ENCODE measurements at regions not wholly inside any gene's neighbourhood (a gene's known extent, or its start where the extent isn't known, plus 50 kb on each side); places are given as distances from the start of the nearest gene placed in this dataset.

DNA sequence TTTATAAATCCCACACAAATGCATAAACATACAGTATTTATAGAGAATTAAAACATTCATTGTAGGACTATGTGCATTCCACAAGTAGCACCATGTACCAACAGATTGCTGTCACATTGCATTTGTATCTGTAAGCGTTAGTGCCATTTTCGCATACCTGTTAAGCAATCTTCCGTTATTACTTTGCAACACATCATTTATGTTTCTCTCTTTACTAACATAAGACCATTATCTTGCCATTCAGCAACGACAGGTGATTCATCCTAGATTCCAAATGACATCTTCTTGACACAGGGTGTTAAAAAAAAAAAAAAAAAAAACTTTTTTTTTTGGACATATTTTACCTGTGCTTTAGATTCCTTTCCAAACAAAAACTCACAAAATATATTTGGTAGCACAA, 511.8 kb downstream of the ELAVL2 start:
- Histone ChIP-seq H3K79me2 (ENCODE audit: low read depth) (no peaks in the 10 kb centered on the region), H3K4me1 (no peaks in the 10 kb centered on the region), H3K9me3 (ENCODE audit: low read depth) (no peaks in the 10 kb centered on the region), H4K20me1 (ENCODE audit: low read depth) (no peaks in the 10 kb centered on the region), H3K27ac (no peak overlapping the region), H3K36me3 (no peaks in the 10 kb centered on the region), H3K27me3 (no peaks in the 10 kb centered on the region), H3F3A (ENCODE audit: low read depth) (no peaks in the 10 kb centered on the region), H3K9ac (no peak overlapping the region), H3K4me2 (no peak overlapping the region), H3K4me3 (no peak overlapping the region), H2AFZ (replicated peaks) (no peak overlapping the region)
- no peaks in the 10 kb centered on the region for H3K4me1 Mint-ChIP-seq
- H3K36me3 Mint-ChIP-seq: no peaks in the 10 kb centered on the region
- no peaks in the 10 kb centered on the region for H3K9me3 Mint-ChIP-seq
- H3K4me3 Mint-ChIP-seq: no peak overlapping the region
- DNase-seq (ENCODE audit: low spot score): no peak
- no peak overlapping the region for H3K27ac Mint-ChIP-seq
- TF ChIP-seq EZH2 (IDR thresholded peaks at IDR 0.05) (no peak), CTCF (IDR thresholded peaks at IDR 0.05) (no peak), EZH2phosphoT487 (IDR thresholded peaks at IDR 0.05) (no peak)
- no peaks in the 10 kb centered on the region for H3K27me3 Mint-ChIP-seq (ENCODE audit: insufficient read depth, low read depth)

DNA sequence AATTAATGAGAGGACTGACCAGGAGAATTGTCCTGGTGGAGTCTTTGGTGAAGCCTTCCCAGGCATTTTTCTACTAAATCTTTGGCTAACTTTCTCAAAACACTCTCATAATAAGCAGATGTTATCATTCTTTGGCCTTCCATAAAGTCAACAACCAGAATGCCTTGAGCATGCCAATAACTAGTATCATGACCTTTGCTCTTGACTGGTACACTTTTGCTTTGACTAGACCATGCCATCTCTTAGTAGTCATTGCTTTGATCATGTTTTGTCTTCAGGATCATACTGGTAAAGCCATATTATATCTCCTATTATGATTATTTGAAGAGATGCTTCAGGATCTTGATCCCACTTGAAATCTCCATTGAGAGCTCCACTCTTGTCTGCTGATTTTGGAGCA, 506.9 kb downstream of the ELAVL2 start:
- Histone ChIP-seq H3K9me3 (ENCODE audit: low read depth) (no peaks in the 10 kb centered on the region), H3K27ac (no peak overlapping the region), H3K4me1 (no peaks in the 10 kb centered on the region), H3K36me3 (no peaks in the 10 kb centered on the region), H3K79me2 (ENCODE audit: low read depth) (no peaks in the 10 kb centered on the region), H4K20me1 (ENCODE audit: low read depth) (no peaks in the 10 kb centered on the region), H3F3A (ENCODE audit: low read depth) (no peaks in the 10 kb centered on the region), H2AFZ (replicated peaks) (no peak overlapping the region), H3K4me3 (no peak overlapping the region), H3K27me3 (no peaks in the 10 kb centered on the region), H3K9ac (no peak overlapping the region), H3K4me2 (no peak overlapping the region)
- DNase-seq (ENCODE audit: low spot score): no peak
- no peak overlapping the region for H3K27ac Mint-ChIP-seq
- TF ChIP-seq EZH2phosphoT487 (IDR thresholded peaks at IDR 0.05): no peak
- TF ChIP-seq EZH2 (IDR thresholded peaks at IDR 0.05): no peak
- no peak for TF ChIP-seq CTCF (IDR thresholded peaks at IDR 0.05)
- H3K9me3 Mint-ChIP-seq: no peaks in the 10 kb centered on the region
- H3K27me3 Mint-ChIP-seq (ENCODE audit: insufficient read depth, low read depth): no peaks in the 10 kb centered on the region
- no peaks in the 10 kb centered on the region for H3K36me3 Mint-ChIP-seq
- no peaks in the 10 kb centered on the region for H3K4me1 Mint-ChIP-seq
- no peak overlapping the region for H3K4me3 Mint-ChIP-seq

GRCh38 chr9:23321049-23321448, 505.0 kb downstream of the ELAVL2 start:
- DNase-seq (ENCODE audit: low spot score): no peak
- Histone ChIP-seq H4K20me1 (ENCODE audit: low read depth) (no peaks in the 10 kb centered on the region), H3K36me3 (no peaks in the 10 kb centered on the region), H2AFZ (replicated peaks) (no peak overlapping the region), H3K4me3 (no peak overlapping the region), H3K9me3 (ENCODE audit: low read depth) (no peaks in the 10 kb centered on the region), H3K9ac (no peak overlapping the region), H3K27ac (no peak overlapping the region), H3K27me3 (no peaks in the 10 kb centered on the region), H3K79me2 (ENCODE audit: low read depth) (no peaks in the 10 kb centered on the region), H3K4me1 (no peaks in the 10 kb centered on the region), H3F3A (ENCODE audit: low read depth) (no peaks in the 10 kb centered on the region), H3K4me2 (no peak overlapping the region)
- Mint-ChIP-seq H3K27me3 (ENCODE audit: insufficient read depth, low read depth) (no peaks in the 10 kb centered on the region), H3K36me3 (no peaks in the 10 kb centered on the region), H3K4me1 (no peaks in the 10 kb centered on the region), H3K4me3 (no peak overlapping the region), H3K27ac (no peak overlapping the region), H3K9me3 (no peaks in the 10 kb centered on the region)
- no peak for TF ChIP-seq EZH2 (IDR thresholded peaks at IDR 0.05)
- no peak for TF ChIP-seq CTCF (IDR thresholded peaks at IDR 0.05)
- TF ChIP-seq EZH2phosphoT487 (IDR thresholded peaks at IDR 0.05): no peak

DNA sequence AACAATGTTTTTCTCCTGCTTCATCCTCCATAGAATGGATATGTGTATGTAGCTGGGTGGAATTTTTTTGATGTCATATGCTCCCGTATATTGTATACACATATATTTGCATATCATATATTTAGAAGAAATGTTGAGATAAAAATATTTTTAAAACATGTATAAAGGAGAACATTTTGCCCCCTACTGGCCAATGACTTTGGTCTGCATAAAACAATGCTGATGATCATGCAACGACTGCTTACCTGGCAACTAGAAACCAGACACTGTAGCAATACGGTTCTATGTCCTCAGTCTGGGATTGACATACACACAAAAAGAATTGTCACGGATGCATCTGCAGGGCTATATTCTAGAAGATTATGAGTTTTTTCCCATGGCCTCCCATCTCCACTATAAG, 503.6 kb downstream of the ELAVL2 start:
- Histone ChIP-seq H3K4me3 (no peak overlapping the region), H3K27me3 (no peaks in the 10 kb centered on the region), H3K36me3 (no peaks in the 10 kb centered on the region), H3K79me2 (ENCODE audit: low read depth) (no peaks in the 10 kb centered on the region), H3K4me1 (no peaks in the 10 kb centered on the region), H3K27ac (no peak overlapping the region), H4K20me1 (ENCODE audit: low read depth) (no peaks in the 10 kb centered on the region), H3K4me2 (no peak overlapping the region), H3K9me3 (ENCODE audit: low read depth) (no peaks in the 10 kb centered on the region), H3K9ac (no peak overlapping the region), H2AFZ (replicated peaks) (no peak overlapping the region), H3F3A (ENCODE audit: low read depth) (no peaks in the 10 kb centered on the region)
- no peaks in the 10 kb centered on the region for H3K36me3 Mint-ChIP-seq
- H3K27ac Mint-ChIP-seq: no peak overlapping the region
- no peaks in the 10 kb centered on the region for H3K27me3 Mint-ChIP-seq (ENCODE audit: insufficient read depth, low read depth)
- H3K4me3 Mint-ChIP-seq: no peak overlapping the region
- DNase-seq (ENCODE audit: low spot score): peak; percentile 11
- H3K9me3 Mint-ChIP-seq: no peaks in the 10 kb centered on the region
- TF ChIP-seq EZH2phosphoT487 (IDR thresholded peaks at IDR 0.05): no peak
- peak; percentile 51 for TF ChIP-seq CTCF (IDR thresholded peaks at IDR 0.05)
- H3K4me1 Mint-ChIP-seq: no peaks in the 10 kb centered on the region

All from neural progenitor cell (in vitro differentiated cells).